Hematopoietic multipotent progenitor cell treated with erythropoietin and hydrocortisone succinate and interleukin-3 and kit ligand, for 6 days (in vitro differentiated cells): ENCODE measurements at regions not wholly inside any gene's neighbourhood (a gene's known extent, or its start where the extent isn't known, plus 50 kb on each side); places are given as distances from the start of the nearest gene placed in this dataset.
"Not testable (repeated sequence)": the region's sequence is repeated elsewhere in the genome, so short reads cannot be mapped to it uniquely, and the experiment has no call there.

Source experiments
- DNase-seq: peaks from one replicate; pipeline ENCODE4 v3.0.0-alpha.2; 2015

- no peak for DNase-seq
Measured at GRCh38 chr2:225236769-225237323, 162.7 kb upstream of the NYAP2 start.

DNA sequence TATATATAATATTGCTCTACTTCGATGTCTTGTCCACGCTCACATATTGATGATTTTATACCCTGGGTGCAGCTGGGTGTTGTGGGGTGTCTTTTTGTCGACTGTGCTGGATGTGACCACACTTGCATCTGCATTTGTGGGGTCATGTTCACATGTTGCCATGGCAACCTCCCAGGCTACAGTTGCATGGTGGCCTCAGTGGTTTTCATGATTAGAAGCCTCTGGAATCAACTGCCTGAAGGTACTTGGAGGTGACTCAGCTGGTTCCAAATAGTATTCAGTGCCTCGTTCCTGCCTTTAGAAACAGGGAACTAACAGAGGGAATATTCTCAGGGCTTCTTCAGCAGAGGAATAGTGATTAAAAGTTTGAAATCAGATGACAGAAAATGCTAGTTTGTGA, 166.3 kb upstream of the NYAP2 start:
- DNase-seq = no peak

DNA sequence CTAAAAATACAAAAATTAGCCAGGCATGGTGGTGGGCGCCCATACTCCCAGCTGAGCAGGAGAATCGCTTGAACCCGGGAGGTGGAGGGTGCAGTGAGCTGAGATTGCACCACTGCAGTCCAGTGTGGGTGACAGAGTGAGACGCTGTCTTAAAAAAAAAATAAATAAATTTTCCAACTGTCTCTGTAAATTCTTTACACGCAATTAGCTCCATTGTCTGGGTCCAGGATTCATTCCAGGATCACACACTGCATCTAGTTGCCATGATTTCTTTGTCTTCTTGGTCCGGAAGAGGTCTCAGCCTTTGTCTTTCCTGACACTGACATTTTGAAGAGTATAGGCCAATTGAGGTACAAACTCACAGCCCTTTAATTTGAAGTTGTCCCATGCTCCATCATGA, 167.6 kb upstream of the NYAP2 start:
- no peak for DNase-seq

GRCh38 chr2:225229346-225229745, 170.2 kb upstream of the NYAP2 start:
- DNase-seq = not testable (repeated sequence)

- no peak for DNase-seq
Measured at GRCh38 chr2:225226441-225226840, 173.1 kb upstream of the NYAP2 start.

DNA sequence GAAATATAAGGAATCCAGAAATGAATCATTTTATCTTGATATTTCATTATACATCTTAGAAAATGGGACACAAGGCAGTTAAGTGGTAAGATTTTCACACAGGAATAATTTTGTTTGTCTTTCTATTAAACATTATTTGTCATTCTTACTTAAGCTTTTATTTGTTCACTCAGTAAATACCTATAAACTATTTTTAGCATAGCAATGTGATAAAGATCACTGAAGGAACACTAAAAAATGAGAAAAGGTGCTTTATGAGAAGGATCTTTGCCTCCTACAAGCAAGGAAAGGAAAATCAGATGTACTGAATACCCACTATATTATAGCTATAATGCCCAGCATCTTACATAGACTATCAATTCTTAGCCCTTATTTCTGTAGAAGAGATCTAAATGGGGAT, 176.2 kb upstream of the NYAP2 start:
- no peak for DNase-seq

GRCh38 chr2:225207471-225207870, 165.2 kb upstream of the DOCK10 start:
- no peak for DNase-seq

GRCh38 chr2:225207043-225207442, 164.8 kb upstream of the DOCK10 start:
- no peak for DNase-seq

GRCh38 chr2:225196579-225196978, 154.3 kb upstream of the DOCK10 start:
- DNase-seq = no peak

DNA sequence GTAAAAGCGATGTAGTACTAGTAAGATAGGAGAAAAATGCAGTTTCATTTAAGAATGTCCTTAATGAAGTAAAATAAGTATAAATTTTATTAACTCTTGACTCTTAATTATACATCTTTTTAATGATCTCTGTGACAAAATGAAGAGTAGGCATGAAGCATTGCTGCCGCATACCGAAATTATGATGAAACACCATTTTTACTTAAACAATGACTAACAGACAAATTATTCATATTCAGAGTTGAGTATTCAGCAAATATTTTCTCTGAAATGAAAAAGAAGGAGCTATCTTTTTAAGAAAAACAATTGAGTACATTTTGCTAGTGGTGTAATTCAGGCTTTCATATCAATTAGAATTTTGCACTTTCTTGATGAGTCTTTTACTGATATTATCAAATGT, 150.6 kb upstream of the DOCK10 start:
- DNase-seq = no peak

DNA sequence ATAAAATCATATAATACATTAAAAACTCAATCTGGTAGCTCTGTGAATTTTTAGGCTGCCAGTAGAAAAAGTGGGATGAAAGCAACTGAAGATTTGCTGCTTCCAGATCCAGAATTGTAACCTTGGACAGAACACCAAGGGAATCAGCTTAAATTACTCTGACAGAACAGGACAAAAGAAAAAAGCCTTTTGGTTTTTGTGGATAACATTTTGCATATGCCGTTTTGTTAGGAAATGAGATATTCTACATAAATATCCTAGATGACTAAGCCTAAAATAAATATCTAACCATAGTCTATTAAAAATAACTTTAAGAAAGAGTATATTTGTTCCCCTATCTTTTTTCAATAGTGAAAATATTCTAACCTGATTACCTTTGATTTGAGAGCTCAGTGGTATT, 148.7 kb upstream of the DOCK10 start:
- DNase-seq = no peak

DNA sequence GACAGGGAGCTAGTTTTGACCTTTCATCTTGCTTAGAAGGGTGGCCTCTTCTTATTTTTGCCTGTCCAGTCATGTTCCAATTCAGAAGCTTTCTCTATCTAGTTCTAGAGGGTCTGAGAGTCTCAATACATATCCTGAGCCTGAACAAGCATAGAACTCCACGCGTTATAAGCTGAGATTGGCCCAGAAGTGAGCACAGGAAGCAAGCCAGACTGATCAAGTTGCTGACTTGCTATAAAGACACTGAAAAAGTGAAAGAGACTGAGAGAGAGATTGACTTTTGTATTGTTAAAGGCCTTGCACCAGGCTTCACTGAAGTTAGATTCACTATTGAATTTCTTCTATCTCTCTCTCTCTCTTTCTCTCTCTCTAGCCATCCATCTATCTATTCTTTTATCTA, 142.7 kb upstream of the DOCK10 start:
- DNase-seq = no peak

GRCh38 chr2:225182126-225182525, 139.9 kb upstream of the DOCK10 start:
- DNase-seq = no peak

- no peak for DNase-seq
Measured at GRCh38 chr2:225177098-225177497, 134.8 kb upstream of the DOCK10 start.

- no peak for DNase-seq
Measured at GRCh38 chr2:225173909-225174308, 131.6 kb upstream of the DOCK10 start.

DNA sequence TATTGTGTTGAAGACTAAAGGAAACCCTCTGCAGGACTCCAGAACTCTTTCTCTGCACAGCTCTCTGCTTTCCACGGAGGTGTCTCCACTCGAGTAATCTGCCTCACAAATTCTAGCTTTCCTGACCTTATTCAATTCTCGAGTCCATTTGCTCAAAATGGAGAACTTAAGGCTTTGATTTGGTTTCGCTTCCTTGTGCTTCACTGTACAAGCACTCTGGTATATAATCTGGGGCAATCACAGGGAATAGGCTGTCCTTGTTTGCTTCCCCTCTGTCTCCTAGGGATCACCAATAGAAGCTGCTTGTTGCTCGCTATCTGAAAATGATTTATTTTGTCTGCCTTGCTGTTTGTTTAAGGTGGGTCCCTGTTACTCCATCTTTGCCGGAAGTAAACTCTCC, 129.1 kb upstream of the DOCK10 start:
- DNase-seq = no peak

DNA sequence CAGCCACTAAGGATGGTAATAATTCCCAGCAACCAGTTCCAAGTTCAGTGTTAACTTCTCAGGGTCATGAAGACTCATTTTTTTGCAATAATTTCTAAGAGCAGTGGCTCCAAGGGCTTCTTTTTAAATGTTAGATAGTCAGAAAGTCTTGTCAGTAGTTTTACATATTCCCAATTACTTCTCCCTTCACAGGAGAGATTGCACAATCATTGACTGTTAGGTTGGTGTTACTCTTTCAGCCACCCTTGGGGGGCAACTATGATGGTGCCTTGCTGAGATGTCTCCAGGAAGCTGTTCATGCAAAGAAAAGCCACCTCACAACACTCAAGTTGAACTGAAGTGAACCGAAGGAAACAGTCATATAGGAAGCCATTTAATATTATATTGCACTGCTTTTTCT, 127.9 kb upstream of the DOCK10 start:
- DNase-seq = no peak

DNA sequence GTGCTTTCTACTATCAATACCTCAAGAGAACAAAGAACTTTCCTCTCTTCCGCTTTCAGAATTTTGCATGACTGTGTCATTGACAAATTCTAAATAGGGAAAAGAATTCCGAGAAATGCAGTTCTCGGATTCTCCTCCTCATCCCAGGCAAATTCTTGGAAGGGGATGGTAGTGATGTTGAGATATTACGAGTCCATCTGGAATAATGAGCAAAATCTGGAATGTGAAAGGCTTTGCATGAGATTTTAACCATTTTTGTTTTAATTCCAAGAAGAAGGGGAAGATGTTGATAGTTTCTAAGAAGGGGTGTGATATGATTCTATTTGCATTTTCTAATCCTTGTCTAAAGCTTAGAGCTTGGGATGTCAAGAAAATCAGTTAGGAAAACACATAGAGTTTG, 127.1 kb upstream of the DOCK10 start:
- no peak for DNase-seq

- no peak for DNase-seq
Measured at GRCh38 chr2:225165052-225165451, 122.8 kb upstream of the DOCK10 start.

DNA sequence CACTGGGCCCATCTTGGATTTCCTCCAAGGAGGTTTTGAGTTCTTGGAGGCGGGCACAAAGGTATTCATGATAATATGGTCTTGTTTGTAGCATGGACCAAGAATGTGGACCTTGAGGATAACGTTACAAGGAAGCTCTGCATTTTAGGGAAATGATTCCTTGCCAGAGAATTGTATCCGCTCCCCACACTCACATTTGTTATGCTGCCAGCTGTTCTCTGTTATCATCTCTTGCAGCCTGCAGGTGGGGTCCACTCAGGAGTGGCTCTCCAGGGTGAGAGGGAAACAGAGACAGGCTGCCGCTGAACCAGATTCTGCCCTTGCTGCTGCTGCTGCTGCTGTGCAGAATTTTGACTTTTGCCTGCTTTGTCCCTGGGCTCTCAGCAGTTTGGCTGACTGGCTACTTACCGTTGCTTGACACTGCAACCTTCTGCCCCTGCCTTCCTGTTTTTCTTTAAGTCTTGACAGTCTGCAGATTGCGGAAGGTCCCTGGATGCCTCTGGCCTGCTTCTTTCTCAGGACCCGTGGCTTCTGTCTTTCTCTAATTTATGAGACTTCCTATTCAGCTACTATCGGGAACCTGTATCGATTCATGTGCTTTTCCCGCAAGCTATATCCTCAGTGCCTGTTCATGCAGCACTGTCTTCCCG, 122.3 kb upstream of the DOCK10 start:
- peak; percentile 12 for DNase-seq

DNA sequence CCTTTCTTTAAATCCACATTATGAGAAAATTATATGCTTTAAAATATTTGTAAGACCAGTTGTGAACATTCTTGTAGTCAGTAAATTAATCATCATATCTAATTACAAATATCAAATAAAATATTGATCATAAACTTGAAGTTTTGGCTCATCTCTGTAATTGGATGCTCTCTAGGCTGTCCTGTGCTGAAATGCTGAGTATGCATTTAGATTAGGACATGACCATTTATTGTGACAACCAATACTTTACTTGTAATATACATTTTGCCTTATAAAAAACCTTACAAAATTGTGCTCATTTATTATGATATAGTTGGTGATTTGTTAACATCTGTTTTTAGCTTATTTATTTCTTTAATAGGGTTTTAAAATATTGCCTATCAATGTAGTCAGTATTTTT, 116.1 kb upstream of the DOCK10 start:
- no peak for DNase-seq

DNA sequence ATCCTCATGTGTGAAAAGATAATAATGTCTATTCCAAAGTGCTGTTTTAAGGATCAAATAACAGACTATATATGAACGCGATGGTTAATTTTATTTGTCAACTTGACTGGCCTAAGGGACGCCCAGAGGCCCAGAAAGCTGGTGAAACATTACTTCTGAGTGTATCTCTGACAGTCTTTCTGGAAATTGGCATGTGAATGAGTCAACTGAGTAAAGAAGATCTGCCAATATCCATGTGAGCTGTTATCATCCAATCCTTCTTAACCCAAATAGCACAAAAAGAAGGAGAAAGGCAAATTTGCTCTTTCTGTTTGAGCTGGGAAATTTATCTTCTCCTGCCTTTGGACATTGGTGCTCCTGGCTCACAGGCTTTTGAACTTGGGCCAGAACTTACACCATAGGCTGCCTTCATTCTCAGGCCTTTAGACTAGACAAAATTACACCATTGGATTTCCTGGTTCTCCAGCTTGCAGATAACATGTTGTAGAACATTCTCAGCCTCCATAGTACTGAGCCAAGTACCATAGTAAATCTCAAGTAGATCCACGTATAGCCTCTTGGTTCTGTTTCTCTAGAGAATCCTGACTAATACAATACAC, 114.7 kb upstream of the DOCK10 start:
- no peak for DNase-seq

GRCh38 chr2:225140723-225141122, 98.5 kb upstream of the DOCK10 start:
- no peak for DNase-seq

- DNase-seq = no peak
Measured at GRCh38 chr2:225137971-225138370, 95.7 kb upstream of the DOCK10 start.

GRCh38 chr2:225136552-225136951, 94.3 kb upstream of the DOCK10 start:
- DNase-seq = no peak
